HEK293 (cell line): ENCODE measurements at regions not wholly inside any gene's neighbourhood (a gene's known extent, or its start where the extent isn't known, plus 50 kb on each side); places are given as distances from the start of the nearest gene placed in this dataset.

ENCODE experiments used
- CTCF ChIA-PET: fragments of 350-600 bp; formaldehyde crosslinking; extraction: SDS; loops from one replicate; lab custom pipeline; 2021; ENCODE audit warnings: antibody characterized with exemption; lab: Yijun Ruan, JAX
- POLR2A ChIA-PET: fragments of 300-600 bp; formaldehyde crosslinking; extraction: SDS; loops from one replicate; lab custom pipeline; 2020; ENCODE audit warnings: antibody characterized with exemption, inconsistent platforms; lab: Yijun Ruan, JAX
- H3K27ac ChIP-seq: fragments of 200-500 bp; sonication (Bioruptor generic); 2 replicates; pipeline ENCODE4 v1.5.1; 2014; ENCODE audit warnings: low read depth, low read length, control low read depth, inconsistent platforms; ENCODE audit errors: extremely low read depth
- H3K36me3 ChIP-seq, 2 experiments: fragments of 200-500 bp in 1 of 2; sonication (Bioruptor generic) in 1 of 2; 1 replicate in 1 of 2; 2 replicates in 1 of 2; pipeline ENCODE4 v1.5.1; 2014 to 2017; ENCODE audit warnings: inconsistent platforms in 2 of 2, low read length in 2 of 2; ENCODE audit not compliant: control insufficient read depth in 2 of 2, insufficient read depth in 1 of 2
- H3K4me1 ChIP-seq: fragments of 200-500 bp; sonication (Bioruptor generic); 2 replicates; pipeline ENCODE4 v1.5.1; 2014; ENCODE audit warnings: mild to moderate bottlenecking, low read length, inconsistent platforms; ENCODE audit not compliant: control insufficient read depth, insufficient read depth
- H3K4me3 ChIP-seq: 2 replicates; pipeline ENCODE4 v1.5.1; 2011; ENCODE audit warnings: low read depth, mild to moderate bottlenecking, control low read depth, low read length, moderate library complexity
- H3K9me3 ChIP-seq: fragments of 200-500 bp; sonication (Bioruptor generic); 2 replicates; pipeline ENCODE4 v1.5.1; 2014; ENCODE audit warnings: low read depth, low read length, inconsistent platforms; ENCODE audit not compliant: control insufficient read depth, insufficient read depth
- KLF1 ChIP-seq: fragments of 450-650 bp; formaldehyde crosslinking; IDR thresholded peaks from 2 replicates; pipeline ENCODE4 v1.5.1; 2016; ENCODE audit warnings: missing biosample characterization, missing genetic modification characterization
- WT1 ChIP-seq: fragments of 450-650 bp; formaldehyde crosslinking; IDR thresholded peaks from 2 replicates; pipeline ENCODE4 v1.5.1; 2016; ENCODE audit warnings: missing biosample characterization, missing genetic modification characterization
- ZBTB21 ChIP-seq: fragments of 450-650 bp; formaldehyde crosslinking; IDR thresholded peaks from 2 replicates; pipeline ENCODE4 v1.5.1; 2017; ENCODE audit warnings: missing biosample characterization, missing genetic modification characterization
- ZNF10 ChIP-seq: fragments of 450-650 bp; formaldehyde crosslinking; IDR thresholded peaks from 2 replicates; pipeline ENCODE4 v1.5.1; 2017; ENCODE audit warnings: missing biosample characterization, missing genetic modification characterization
- ZNF211 ChIP-seq: fragments of 450-650 bp; formaldehyde crosslinking; IDR thresholded peaks from 2 replicates; pipeline ENCODE4 v1.5.1; 2016; ENCODE audit warnings: low read depth, missing biosample characterization, missing genetic modification characterization
- ZNF266 ChIP-seq: fragments of 450-650 bp; formaldehyde crosslinking; IDR thresholded peaks from 2 replicates; pipeline ENCODE4 v1.5.1; 2016; ENCODE audit warnings: missing biosample characterization, missing genetic modification characterization, low read depth
- ZNF423 ChIP-seq: fragments of 450-650 bp; formaldehyde crosslinking; IDR thresholded peaks from 2 replicates; pipeline ENCODE4 v1.5.1; 2016; ENCODE audit warnings: missing biosample characterization, missing genetic modification characterization
- ZNF658 ChIP-seq: fragments of 450-650 bp; formaldehyde crosslinking; IDR thresholded peaks from 2 replicates; pipeline ENCODE4; 2016; ENCODE audit warnings: missing biosample characterization, missing genetic modification characterization
- ZNF747 ChIP-seq: fragments of 450-650 bp; formaldehyde crosslinking; IDR thresholded peaks from 2 replicates; pipeline ENCODE4 v1.5.1; 2016; ENCODE audit warnings: missing biosample characterization, missing genetic modification characterization
- ZNF777 ChIP-seq: fragments of 450-650 bp; formaldehyde crosslinking; IDR thresholded peaks from 2 replicates; pipeline ENCODE4 v1.5.1; 2017; ENCODE audit warnings: missing biosample characterization, missing genetic modification characterization, borderline replicate concordance
- ZNF791 ChIP-seq: fragments of 450-650 bp; formaldehyde crosslinking; IDR thresholded peaks from 2 replicates; pipeline ENCODE4 v1.5.1; 2016; ENCODE audit warnings: missing biosample characterization, missing genetic modification characterization
- ZNF837 ChIP-seq: fragments of 450-650 bp; formaldehyde crosslinking; IDR thresholded peaks from 2 replicates; pipeline ENCODE4 v1.5.1; 2016; ENCODE audit warnings: missing biosample characterization, missing genetic modification characterization
- TF ChIP-seq, protein P1 (sequence below): sonication (generic); formaldehyde crosslinking; IDR thresholded peaks from 2 replicates; pipeline ENCODE4 v1.8.1; 2022; ENCODE audit warnings: mild to moderate bottlenecking, moderate library complexity, missing genetic modification reagents
- TF ChIP-seq, protein P2 (sequence below): fragments of 450-650 bp; formaldehyde crosslinking; IDR thresholded peaks from 2 replicates; pipeline ENCODE4 v1.5.1; 2017; ENCODE audit warnings: missing biosample characterization, missing genetic modification characterization
- TF ChIP-seq, protein P3 (sequence below): fragments of 450-650 bp; formaldehyde crosslinking; conservative IDR thresholded peaks from 2 replicates; pipeline ENCODE4 v1.5.1; 2016; ENCODE audit warnings: low read depth, missing biosample characterization, missing genetic modification characterization
- TF ChIP-seq, protein P4 (sequence below): fragments of 450-650 bp; formaldehyde crosslinking; IDR thresholded peaks from 2 replicates; pipeline ENCODE4 v1.5.1; 2016; ENCODE audit warnings: missing biosample characterization, missing genetic modification characterization

DNA sequence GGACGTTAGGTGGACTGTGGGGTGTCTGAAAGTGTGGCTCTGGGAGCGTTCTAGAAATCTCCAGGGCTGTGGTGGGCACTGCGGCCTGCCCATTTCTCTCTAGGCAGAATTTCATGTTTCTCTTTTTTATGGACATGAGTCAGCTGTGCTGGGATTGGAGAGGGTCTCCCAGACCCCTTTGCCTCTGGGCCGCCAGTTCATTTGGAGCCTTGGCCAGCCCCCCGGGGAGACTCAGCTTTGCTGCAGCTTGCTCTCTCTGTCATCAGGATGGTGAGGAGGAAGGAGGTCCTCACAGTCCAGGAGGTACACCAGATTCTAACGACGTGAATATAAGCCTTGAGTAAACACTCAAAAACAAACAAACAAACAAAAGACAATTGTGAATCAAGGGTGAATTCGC, 149.6 kb upstream of the RGMA start:
- peaks cover 2% of the 10 kb centered on the region; the same call in 1 of the 2 replicates for H3K4me1 ChIP-seq
- ChIA-PET CTCF (no interaction called here), POLR2A (no interaction called here)
- TF ChIP-seq ZNF658 (no peak), ZNF211 (tag by site-specific recombination) (no peak), ZNF791 (no peak), WT1 (no peak), ZBTB21 (tag by site-specific recombination) (no peak), ZNF837 (tag by site-specific recombination) (no peak)
- TF ChIP-seq, protein P1, sequence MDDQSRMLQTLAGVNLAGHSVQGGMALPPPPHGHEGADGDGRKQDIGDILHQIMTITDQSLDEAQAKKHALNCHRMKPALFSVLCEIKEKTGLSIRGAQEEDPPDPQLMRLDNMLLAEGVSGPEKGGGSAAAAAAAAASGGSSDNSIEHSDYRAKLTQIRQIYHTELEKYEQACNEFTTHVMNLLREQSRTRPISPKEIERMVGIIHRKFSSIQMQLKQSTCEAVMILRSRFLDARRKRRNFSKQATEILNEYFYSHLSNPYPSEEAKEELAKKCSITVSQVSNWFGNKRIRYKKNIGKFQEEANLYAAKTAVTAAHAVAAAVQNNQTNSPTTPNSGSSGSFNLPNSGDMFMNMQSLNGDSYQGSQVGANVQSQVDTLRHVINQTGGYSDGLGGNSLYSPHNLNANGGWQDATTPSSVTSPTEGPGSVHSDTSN (CRISPR knock-in tag): no peak
- no peaks in the 10 kb centered on the region for H3K9me3 ChIP-seq
- H3K4me3 ChIP-seq: no peak overlapping the region
- no peaks in the 10 kb centered on the region for H3K36me3 ChIP-seq
- H3K27ac ChIP-seq: no peak overlapping the region

DNA sequence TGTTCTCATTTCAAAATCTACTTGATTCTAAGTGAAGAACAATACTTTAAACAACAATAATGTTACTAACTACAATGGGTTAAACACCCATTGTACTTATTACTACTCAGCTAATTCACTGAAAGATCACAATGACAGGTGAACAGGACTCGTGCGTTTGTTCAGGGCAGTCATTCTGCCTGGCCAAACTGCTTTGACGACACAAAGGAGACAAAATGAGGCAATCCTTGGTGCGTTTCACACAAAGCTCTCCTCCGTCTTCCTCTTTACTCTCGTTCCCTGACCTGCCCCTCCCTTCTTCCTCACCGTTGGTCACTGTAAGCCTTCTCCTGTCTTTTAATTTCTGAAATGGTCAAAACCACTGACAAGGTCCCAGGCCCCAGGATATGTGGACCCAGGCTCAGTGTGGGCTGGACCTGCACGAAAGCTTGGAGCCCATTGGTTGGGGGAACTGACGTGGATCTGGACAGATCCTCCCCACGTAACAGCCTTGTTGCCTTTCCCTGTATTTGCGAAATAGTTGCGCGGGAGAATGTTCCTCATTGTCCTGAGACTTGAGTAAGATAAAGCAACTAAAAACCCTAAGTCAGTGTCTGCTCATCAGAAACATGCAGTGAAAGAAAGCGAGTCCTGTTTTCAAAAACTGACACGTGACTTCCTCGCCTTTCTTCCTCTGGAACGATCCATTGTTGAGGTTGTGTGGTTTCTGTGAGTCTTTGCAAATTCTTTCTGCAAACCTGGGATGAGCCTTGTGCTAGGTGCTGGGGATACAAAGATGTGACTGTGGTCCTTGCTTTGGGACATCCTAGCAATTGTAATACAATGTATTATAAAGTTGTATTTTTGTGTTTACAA, 147.1 kb upstream of the RGMA start:
- Histone ChIP-seq H3K4me3 (no peak overlapping the region), H3K4me1 (peaks cover 2% of the 10 kb centered on the region; the same call in 1 of the 2 replicates), H3K36me3 (no peaks in the 10 kb centered on the region), H3K27ac (no peak overlapping the region), H3K9me3 (no peaks in the 10 kb centered on the region)
- ChIA-PET CTCF (no interaction called here), POLR2A (interaction anchor here (0.7 kb wide), 1 partner anchor 318 kb away, joined by 4 read pairs; no protein-coding TSS in a partner anchor)
- TF ChIP-seq, protein P2, sequence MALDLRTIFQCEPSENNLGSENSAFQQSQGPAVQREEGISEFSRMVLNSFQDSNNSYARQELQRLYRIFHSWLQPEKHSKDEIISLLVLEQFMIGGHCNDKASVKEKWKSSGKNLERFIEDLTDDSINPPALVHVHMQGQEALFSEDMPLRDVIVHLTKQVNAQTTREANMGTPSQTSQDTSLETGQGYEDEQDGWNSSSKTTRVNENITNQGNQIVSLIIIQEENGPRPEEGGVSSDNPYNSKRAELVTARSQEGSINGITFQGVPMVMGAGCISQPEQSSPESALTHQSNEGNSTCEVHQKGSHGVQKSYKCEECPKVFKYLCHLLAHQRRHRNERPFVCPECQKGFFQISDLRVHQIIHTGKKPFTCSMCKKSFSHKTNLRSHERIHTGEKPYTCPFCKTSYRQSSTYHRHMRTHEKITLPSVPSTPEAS (tag by site-specific recombination): no peak
- TF ChIP-seq, protein P3, sequence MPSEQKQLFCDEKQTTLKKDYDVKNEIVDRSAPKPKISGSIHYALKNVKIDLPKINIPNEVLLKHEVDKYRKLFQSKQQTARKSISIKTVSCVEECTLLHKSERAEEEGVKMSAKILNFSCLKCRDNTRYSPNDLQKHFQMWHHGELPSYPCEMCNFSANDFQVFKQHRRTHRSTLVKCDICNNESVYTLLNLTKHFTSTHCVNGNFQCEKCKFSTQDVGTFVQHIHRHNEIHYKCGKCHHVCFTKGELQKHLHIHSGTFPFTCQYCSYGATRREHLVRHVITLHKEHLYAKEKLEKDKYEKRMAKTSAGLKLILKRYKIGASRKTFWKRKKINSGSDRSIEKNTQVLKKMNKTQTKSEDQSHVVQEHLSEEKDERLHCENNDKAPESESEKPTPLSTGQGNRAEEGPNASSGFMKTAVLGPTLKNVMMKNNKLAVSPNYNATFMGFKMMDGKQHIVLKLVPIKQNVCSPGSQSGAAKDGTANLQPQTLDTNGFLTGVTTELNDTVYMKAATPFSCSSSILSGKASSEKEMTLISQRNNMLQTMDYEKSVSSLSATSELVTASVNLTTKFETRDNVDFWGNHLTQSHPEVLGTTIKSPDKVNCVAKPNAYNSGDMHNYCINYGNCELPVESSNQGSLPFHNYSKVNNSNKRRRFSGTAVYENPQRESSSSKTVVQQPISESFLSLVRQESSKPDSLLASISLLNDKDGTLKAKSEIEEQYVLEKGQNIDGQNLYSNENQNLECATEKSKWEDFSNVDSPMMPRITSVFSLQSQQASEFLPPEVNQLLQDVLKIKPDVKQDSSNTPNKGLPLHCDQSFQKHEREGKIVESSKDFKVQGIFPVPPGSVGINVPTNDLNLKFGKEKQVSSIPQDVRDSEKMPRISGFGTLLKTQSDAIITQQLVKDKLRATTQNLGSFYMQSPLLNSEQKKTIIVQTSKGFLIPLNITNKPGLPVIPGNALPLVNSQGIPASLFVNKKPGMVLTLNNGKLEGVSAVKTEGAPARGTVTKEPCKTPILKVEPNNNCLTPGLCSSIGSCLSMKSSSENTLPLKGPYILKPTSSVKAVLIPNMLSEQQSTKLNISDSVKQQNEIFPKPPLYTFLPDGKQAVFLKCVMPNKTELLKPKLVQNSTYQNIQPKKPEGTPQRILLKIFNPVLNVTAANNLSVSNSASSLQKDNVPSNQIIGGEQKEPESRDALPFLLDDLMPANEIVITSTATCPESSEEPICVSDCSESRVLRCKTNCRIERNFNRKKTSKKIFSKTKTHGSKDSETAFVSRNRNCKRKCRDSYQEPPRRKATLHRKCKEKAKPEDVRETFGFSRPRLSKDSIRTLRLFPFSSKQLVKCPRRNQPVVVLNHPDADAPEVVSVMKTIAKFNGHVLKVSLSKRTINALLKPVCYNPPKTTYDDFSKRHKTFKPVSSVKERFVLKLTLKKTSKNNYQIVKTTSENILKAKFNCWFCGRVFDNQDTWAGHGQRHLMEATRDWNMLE (tag by site-specific recombination): no peak
- TF ChIP-seq ZNF10 (tag by site-specific recombination): no peak
- TF ChIP-seq, protein P4, sequence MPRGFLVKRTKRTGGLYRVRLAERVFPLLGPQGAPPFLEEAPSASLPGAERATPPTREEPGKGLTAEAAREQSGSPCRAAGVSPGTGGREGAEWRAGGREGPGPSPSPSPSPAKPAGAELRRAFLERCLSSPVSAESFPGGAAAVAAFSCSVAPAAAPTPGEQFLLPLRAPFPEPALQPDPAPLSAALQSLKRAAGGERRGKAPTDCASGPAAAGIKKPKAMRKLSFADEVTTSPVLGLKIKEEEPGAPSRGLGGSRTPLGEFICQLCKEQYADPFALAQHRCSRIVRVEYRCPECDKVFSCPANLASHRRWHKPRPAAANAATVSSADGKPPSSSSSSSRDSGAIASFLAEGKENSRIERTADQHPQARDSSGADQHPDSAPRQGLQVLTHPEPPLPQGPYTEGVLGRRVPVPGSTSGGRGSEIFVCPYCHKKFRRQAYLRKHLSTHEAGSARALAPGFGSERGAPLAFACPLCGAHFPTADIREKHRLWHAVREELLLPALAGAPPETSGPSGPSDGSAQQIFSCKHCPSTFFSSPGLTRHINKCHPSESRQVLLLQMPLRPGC (tag by site-specific recombination): no peak

DNA sequence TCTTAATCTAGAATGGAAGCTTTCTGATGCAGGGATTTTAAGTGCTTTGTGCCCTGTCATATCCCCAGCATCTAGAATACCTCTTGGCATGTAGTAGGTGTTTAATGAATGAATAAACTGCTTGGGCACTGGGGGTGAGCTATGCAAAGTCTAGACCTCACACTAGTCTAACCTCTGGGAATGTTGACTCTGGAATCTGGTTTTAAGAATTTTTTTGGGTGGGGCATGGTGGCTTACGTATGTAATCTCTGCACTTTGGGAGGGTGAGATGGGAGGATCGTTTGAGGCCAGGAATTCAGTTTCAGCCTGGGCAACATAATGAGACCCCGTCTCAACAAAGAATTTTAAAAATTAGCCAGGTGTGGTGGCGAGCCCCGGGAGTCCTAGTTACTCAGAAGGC, 146.3 kb upstream of the RGMA start:
- no peaks in the 10 kb centered on the region for H3K36me3 ChIP-seq
- ChIA-PET POLR2A (no interaction called here), CTCF (interaction anchor here (0.7 kb wide), 1 partner anchor 47 kb away, joined by 4 read pairs; no protein-coding TSS in a partner anchor)
- H3K27ac ChIP-seq: no peak overlapping the region
- H3K9me3 ChIP-seq: no peaks in the 10 kb centered on the region
- peaks cover 2% of the 10 kb centered on the region; the same call in 1 of the 2 replicates for H3K4me1 ChIP-seq
- H3K4me3 ChIP-seq: no peak overlapping the region
- no peak for TF ChIP-seq ZNF266 (tag by site-specific recombination)
- TF ChIP-seq ZNF747 (tag by site-specific recombination): no peak
- no peak for TF ChIP-seq ZNF423
- TF ChIP-seq, protein P1 (CRISPR knock-in tag): no peak
- no peak for TF ChIP-seq ZNF777 (tag by site-specific recombination)
- TF ChIP-seq KLF1 (tag by site-specific recombination): no peak
